GM10248 (cell line): ENCODE measurements at regions not wholly inside any gene's neighbourhood (a gene's known extent, or its start where the extent isn't known, plus 50 kb on each side); places are given as distances from the start of the nearest gene placed in this dataset.

Experiments used
- CTCF ChIA-PET: fragments of 300-600 bp; sonication (Branson Sonifier 250); formaldehyde crosslinking; extraction: SDS; loops from one replicate; lab custom pipeline; 2021; ENCODE audit warnings: antibody characterized with exemption; lab: Yijun Ruan, JAX
- POLR2A ChIA-PET: fragments of 350-650 bp; sonication (Branson Sonifier 250); formaldehyde crosslinking; extraction: SDS; loops from one replicate; lab custom pipeline; 2020; ENCODE audit warnings: antibody characterized with exemption; lab: Yijun Ruan, JAX
- DNase-seq: peaks from one replicate; pipeline ENCODE4 v3.0.0; 2012; ENCODE audit errors: extremely low spot score
- TF ChIP-seq, protein P1 (sequence below): IDR thresholded peaks from 2 replicates; pipeline ENCODE4 v1.5.1; 2012; ENCODE audit warnings: mild to moderate bottlenecking, low read depth; ENCODE audit errors: extremely low read depth, missing control alignments, control extremely low read depth

DNA sequence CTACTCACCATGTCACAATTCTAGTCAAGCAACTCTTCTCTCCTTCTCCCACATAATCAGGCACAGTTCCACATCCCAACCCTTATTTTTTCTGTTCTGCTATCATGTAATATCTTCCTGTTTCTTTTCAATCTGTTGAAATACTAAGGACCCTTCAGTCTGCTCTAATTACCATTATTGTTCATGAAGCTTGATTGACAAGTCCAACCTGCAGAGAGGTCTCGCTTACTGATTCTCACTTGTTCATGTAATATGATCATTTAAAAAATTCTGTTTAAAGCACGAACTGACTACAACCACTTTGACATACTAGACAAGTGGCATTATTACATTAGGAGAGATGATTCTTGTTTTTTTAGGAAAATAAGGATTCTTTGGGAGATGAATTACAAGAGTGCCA, 108.6 kb upstream of the MAD2L1 start:
- ChIA-PET POLR2A (no interaction called here), CTCF (interaction anchor here (1.5 kb wide), 1 partner anchor 20 kb away, joined by 4 read pairs; no protein-coding TSS in a partner anchor)
- no peak for DNase-seq
- TF ChIP-seq, protein P1, sequence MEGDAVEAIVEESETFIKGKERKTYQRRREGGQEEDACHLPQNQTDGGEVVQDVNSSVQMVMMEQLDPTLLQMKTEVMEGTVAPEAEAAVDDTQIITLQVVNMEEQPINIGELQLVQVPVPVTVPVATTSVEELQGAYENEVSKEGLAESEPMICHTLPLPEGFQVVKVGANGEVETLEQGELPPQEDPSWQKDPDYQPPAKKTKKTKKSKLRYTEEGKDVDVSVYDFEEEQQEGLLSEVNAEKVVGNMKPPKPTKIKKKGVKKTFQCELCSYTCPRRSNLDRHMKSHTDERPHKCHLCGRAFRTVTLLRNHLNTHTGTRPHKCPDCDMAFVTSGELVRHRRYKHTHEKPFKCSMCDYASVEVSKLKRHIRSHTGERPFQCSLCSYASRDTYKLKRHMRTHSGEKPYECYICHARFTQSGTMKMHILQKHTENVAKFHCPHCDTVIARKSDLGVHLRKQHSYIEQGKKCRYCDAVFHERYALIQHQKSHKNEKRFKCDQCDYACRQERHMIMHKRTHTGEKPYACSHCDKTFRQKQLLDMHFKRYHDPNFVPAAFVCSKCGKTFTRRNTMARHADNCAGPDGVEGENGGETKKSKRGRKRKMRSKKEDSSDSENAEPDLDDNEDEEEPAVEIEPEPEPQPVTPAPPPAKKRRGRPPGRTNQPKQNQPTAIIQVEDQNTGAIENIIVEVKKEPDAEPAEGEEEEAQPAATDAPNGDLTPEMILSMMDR = no peak

DNA sequence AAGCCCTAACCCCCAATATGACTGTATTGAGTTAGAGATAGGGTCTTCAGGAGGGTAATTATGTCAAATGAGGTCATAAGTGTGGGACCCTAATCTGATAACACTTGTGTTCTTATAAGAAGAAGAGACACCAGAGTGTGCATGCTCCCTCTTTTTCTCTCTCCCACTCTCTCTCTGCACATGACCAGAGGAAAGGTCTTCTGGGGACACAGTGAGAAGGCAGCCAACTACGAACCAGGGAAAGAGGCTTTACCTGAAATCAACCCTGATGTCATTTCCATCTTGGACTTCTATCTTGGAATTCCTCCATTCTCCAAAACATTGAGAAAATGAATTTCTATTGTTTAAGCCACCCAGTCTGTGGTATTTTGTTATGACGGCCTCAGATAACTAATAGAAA, 97.2 kb upstream of the MAD2L1 start:
- POLR2A ChIA-PET = no interaction called here

DNA sequence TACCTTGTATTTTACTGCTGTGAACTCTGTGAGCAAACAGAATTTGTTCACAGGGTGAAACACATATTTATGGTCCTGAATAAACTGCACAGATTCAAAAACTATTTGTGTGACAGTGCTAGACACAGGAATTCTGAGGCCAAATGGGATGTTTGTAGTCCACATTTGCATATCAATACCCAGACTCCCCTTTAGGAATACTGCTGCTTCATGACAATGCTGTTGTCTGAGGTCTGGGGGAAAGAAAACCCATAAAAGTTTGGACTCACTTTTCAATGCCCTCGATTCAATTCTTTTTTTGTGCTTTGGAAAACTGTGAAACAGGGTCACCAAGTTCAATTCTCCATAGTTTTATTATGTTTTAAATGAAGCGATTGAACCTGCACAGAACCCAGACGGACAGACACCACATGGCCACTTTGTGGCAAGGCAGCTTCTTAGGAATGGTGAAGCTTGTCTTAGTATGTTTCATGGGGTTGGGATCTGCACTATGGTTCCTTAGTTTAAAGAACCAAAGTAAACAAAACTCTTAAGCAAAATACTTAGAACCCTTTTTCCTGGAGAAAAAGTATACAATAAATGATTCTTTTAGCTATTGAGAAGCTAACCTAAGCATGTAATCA, 92.3 kb upstream of the MAD2L1 start:
- ChIA-PET POLR2A (no interaction called here), CTCF (interaction anchor here (1.1 kb wide), 1 partner anchor 28 kb away, joined by 3 read pairs; no protein-coding TSS in a partner anchor)
- TF ChIP-seq, protein P1 = no peak
- no peak for DNase-seq

More for the DNA sequence above, 97.2 kb upstream of the MAD2L1 start:
- TF ChIP-seq, protein P1 = no peak
- CTCF ChIA-PET = no interaction called here
- no peak for DNase-seq

DNA sequence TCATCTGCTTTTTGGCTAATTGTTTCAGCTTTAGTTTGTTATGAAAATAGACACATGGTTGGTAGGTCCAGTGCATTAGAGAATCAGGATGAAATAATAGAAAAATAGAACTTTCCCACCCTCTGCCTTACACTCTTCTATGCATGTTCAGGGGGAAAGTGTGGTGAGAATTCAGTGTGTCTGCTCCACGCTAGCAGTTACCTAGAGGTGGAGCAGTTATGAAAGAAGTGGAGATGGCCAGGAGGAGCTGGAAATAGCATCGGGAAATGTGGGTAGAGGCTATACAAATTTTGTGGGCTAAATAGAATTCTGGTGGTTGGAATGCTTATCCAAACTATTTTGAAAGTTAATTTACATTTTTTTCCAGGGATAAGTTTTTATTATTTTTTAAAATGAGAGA, 91.4 kb upstream of the MAD2L1 start:
- no peak for DNase-seq
- ChIA-PET POLR2A (no interaction called here), CTCF (no interaction called here)
- TF ChIP-seq, protein P1 = no peak

DNA sequence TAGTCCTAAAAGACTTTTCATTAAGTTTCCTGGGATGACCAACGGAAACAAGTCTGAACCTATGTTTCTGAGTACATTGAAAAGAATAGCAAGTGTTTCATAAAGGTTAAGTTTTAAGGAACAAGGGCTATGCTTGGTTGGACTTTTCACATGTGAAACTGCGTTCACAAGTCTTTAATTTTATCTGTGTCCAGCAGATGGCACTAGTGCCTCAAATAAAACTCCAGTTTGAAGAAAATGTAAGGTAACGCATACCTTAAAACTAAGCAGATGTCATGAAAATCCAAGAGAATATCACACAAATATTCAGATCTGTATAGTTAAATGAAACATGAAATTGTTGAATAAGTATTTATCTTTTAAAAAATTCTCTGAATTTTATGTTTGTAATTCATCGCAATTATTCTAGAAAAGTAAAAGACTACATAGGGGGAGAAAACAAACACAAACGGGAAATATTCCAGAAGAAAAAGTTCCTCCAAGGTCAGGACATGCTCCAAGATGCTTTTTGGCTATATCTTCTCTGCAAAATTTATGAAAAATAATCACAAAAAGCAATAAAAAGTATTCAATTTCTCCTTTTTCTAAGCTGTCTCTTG, 89.6 kb upstream of the MAD2L1 start:
- peak; percentile 16 for DNase-seq
- TF ChIP-seq, protein P1 = peak; percentile 62
- CTCF ChIA-PET = interaction anchor here (0.8 to 1.9 kb wide), 8 partner anchors 10 to 1151 kb away, joined by 3 to 16 read pairs (median 4); no protein-coding TSS in a partner anchor

DNA sequence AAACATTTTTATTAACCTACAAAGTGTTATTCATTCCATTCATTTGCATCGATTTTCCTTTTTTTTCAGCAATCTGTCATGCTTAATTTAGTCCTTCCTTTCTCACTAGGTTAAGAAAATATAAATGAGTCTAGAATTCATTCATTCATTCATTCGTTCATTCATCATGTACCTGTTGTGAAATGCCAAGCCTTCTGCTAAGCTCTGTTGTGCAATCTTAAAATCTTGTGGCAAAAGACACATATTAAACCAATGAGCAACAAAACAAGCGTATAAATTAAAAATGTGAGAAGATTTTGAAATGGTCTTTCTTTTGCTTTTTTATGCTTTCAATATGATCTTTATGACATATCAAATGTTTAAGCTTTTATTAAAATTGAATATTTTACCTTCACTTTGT, 88.6 kb upstream of the MAD2L1 start:
- TF ChIP-seq, protein P1 = no peak
- ChIA-PET CTCF (interaction anchor here (0.8 to 1.9 kb wide), 16 partner anchors 9 to 1332 kb away, joined by 3 to 16 read pairs (median 4); no protein-coding TSS in a partner anchor), POLR2A (no interaction called here)
- no peak for DNase-seq

More for the DNA sequence above, 89.6 kb upstream of the MAD2L1 start:
- POLR2A ChIA-PET = no interaction called here
